ENCODE measurements at regions not wholly inside any gene's neighbourhood (a gene's known extent, or its start where the extent isn't known, plus 50 kb on each side); places are given as distances from the start of the nearest gene placed in this dataset.

DNA sequence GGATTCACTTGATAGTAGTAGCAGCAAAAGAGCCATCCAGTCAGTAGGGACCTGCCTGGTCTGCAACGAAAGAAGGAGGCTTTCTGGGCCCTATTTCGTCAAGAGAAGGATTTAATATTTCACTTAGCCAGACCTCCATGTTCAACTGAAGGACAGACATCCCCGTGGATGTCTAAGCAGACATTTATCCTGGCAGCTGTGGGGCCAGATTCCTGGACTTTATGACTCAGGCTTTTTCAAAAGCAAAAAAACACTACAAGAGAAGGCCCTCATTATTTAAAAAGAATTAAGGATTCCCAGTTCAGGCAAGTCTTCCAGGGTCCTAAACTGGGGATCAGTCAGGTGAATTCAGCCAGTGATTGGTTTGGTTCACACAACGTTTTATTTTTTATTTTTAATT lies 88.5 kb upstream of the TSPAN5 start:
- no peak overlapping the region for H3K23ac ChIP-seq (ENCODE audit: low read depth, low read length)
- H2AK5ac ChIP-seq (ENCODE audit: low read depth, low read length) = no peak overlapping the region
- no peak overlapping the region for H3K4me3 ChIP-seq (ENCODE audit: insufficient read depth, low read depth, low read length)
- peak overlapping the region; percentile 71 for H2AFZ ChIP-seq (replicated peaks; ENCODE audit: low read length, poor library complexity)
- H3K4me1 ChIP-seq (ENCODE audit: control insufficient read depth, insufficient read depth, low read length) = peaks cover 4% of the 10 kb centered on the region; the same call in 1 of the 2 replicates
- no peaks in the 10 kb centered on the region for H3K27me3 ChIP-seq (ENCODE audit: control insufficient read depth, insufficient read depth, low read length)
- no peak overlapping the region for H2AK9ac ChIP-seq (replicated peaks; ENCODE audit: low read depth, low read length, poor library complexity)
- H4K91ac ChIP-seq (ENCODE audit: insufficient read depth, low read depth, low read length) = no peak overlapping the region
- no peak overlapping the region for H2BK120ac ChIP-seq (ENCODE audit: low read depth, low read length)
- no peaks in the 10 kb centered on the region for H4K20me1 ChIP-seq (ENCODE audit: insufficient read depth, low read length)
- no peak overlapping the region for H2BK5ac ChIP-seq (ENCODE audit: low read depth, low read length, poor library complexity, severe bottlenecking)
- no peaks in the 10 kb centered on the region for H3K79me1 ChIP-seq (ENCODE audit: low read depth in 1 of 2, low read length in 2 of 2)
- no peak overlapping the region for H3K9ac ChIP-seq (ENCODE audit: low read depth, low read length)
- CTCF ChIA-PET = no interaction called here
- H3K18ac ChIP-seq (ENCODE audit: low read depth, low read length) = no peak overlapping the region
- no peak overlapping the region for H3K27ac ChIP-seq (ENCODE audit: insufficient read depth, low read length)
- dilution Hi-C loops (cut with HindIII; ENCODE audit: low sequenced_read_pairs, unreplicated experiment) = no loop called here
- H3K56ac ChIP-seq (ENCODE audit: extremely low read depth, insufficient read depth, low read length) = no peak overlapping the region
- H3K9me3 ChIP-seq (ENCODE audit: control insufficient read depth, insufficient read depth, low read length) = no peaks in the 10 kb centered on the region
- peak; percentile 28 for DNase-seq
- H2BK20ac ChIP-seq (ENCODE audit: low read depth, low read length) = no peak overlapping the region
- intact Hi-C loops (cut with micrococcal nuclease) = no loop called here
- TF ChIP-seq RAD21 (IDR thresholded peaks at IDR 0.05; ENCODE audit: low read length) (no peak), ELK1 (IDR thresholded peaks at IDR 0.05; ENCODE audit: borderline replicate concordance, low read depth, low read length) (no peak), NFE2L2 (IDR thresholded peaks at IDR 0.05; ENCODE audit: low read depth, low read length) (no peak), MAFK (IDR thresholded peaks at IDR 0.05; ENCODE audit: low read depth, low read length) (no peak)
- H4K8ac ChIP-seq (ENCODE audit: low read depth in 2 of 2, low read length in 2 of 2) = no peak overlapping the region
- H2BK15ac ChIP-seq (ENCODE audit: low read depth, low read length) = no peak overlapping the region
- no peak overlapping the region for H3K4ac ChIP-seq (ENCODE audit: low read depth, low read length)
- H3K9me1 ChIP-seq (ENCODE audit: insufficient read depth, low read length) = no peaks in the 10 kb centered on the region
- WGBS, 2 experiments (ENCODE audit: extremely low coverage in 2 of 2, insufficient read length in 1 of 2) = 100% methylated on average over 1 of the region's 4 CpGs; no CpG with 5 or more reads in 1 of the 2 experiments
- POLR2A ChIA-PET (ENCODE audit: unreplicated experiment) = no interaction called here
- H3K4me2 ChIP-seq (ENCODE audit: low read depth, low read length) = no peak overlapping the region
- peak; percentile 60 for ATAC-seq (ENCODE audit: low read depth)
- H4K5ac ChIP-seq (ENCODE audit: low read depth, low read length) = peak overlapping the region; percentile 68; the same call in 1 of the 2 replicates
- H3K14ac ChIP-seq (replicated peaks; ENCODE audit: low read depth, low read length) = no peak overlapping the region
- in situ Hi-C loops (cut with MboI; ENCODE audit: low sequenced_read_pairs) = no loop called here
- no peaks in the 10 kb centered on the region for H3K36me3 ChIP-seq (ENCODE audit: control insufficient read depth, insufficient read depth, low read length)
- BruUV-seq (replicated peaks) = no TSS peak
